Heart left ventricle (tissue), 16 donors: ENCODE measurements at regions not wholly inside any gene's neighbourhood (a gene's known extent, or its start where the extent isn't known, plus 50 kb on each side); places are given as distances from the start of the nearest gene placed in this dataset.

Source experiments
- ATAC-seq, 4 donors: fragments of 200-7000 bp; cut with Tn5 transposase; one replicate each; pipeline ENCODE4 v1.9.1; 2020 to 2022; ENCODE audit warnings: moderate library complexity in 4 of 4, mild to moderate bottlenecking in 3 of 4, moderate number of reproducible peaks in 1 of 4
- DNase-seq, 5 donors: peaks; one replicate each; pipeline ENCODE4 v3.0.0-alpha.2; 2020
- H3K27ac ChIP-seq, 12 donors: fragments of 200-600 bp; sonication (generic) in 4 of 12; one replicate each; pipeline versions ENCODE4 v1.5.0 to v1.8.0; 2016 to 2022; ENCODE audit warnings: mild to moderate bottlenecking in 2 of 12
- H3K27me3 ChIP-seq, 9 donors: fragments of 200-600 bp; sonication (generic) in 2 of 9; one replicate each; pipeline versions ENCODE4 v1.5.1 to v1.8.0; 2016 to 2022; ENCODE audit warnings: mild to moderate bottlenecking in 3 of 9
- H3K36me3 ChIP-seq, 9 donors: fragments of 200-600 bp; sonication (generic) in 2 of 9; one replicate each; pipeline versions ENCODE4 v1.5.0 to v1.8.0; 2018 to 2022; ENCODE audit warnings: mild to moderate bottlenecking in 2 of 9
- H3K4me1 ChIP-seq, 12 donors: fragments of 200-600 bp; sonication (generic) in 4 of 12; one replicate each; pipeline versions ENCODE4 v1.5.0 to v1.8.0; 2016 to 2022; ENCODE audit warnings: mild to moderate bottlenecking in 3 of 12
- H3K4me3 ChIP-seq, 12 donors: fragments of 200-600 bp; sonication (generic) in 4 of 12; one replicate each; pipeline versions ENCODE4 v1.5.0 to v1.8.0; 2017 to 2022; ENCODE audit warnings: mild to moderate bottlenecking in 9 of 12, moderate library complexity in 4 of 12
- H3K9me3 ChIP-seq, 12 donors: fragments of 200-600 bp; sonication (generic) in 4 of 12; one replicate each; pipeline versions ENCODE4 v1.5.0 to v1.8.0; 2016 to 2022; ENCODE audit warnings: mild to moderate bottlenecking in 1 of 12
- CTCF ChIP-seq, 12 donors: fragments of 200-600 bp; sonication (generic) in 4 of 12; IDR thresholded peaks; one replicate each; pipeline versions ENCODE4 v1.5.0 to v1.8.0; 2018 to 2022; ENCODE audit warnings: antibody characterized with exemption in 12 of 12, mild to moderate bottlenecking in 5 of 12
- POLR2A ChIP-seq, 2 donors: fragments of 450-650 bp; IDR thresholded peaks; one replicate each; pipeline ENCODE4 v1.6.1; 2017; ENCODE audit warnings: antibody characterized with exemption in 2 of 2, mild to moderate bottlenecking in 2 of 2, moderate library complexity in 2 of 2
- WGBS, 4 donors: extraction: QIAGEN DNeasy Blood & Tissue Kit in 2 of 4; methylation state at CpG; one replicate each; pipeline versions ENCODE4 v1.1.5 to v1.1.7; 2013 to 2018; 5-methylcytosine and 5-hydroxymethylcytosine counted together
- intact Hi-C, 10 donors: fragments of 100-400 bp; cut with DNase I; formaldehyde crosslinking; loops; one replicate each; pipeline versions ENCODE4 v1.11.1 to v1.14.2; 2022
- donor health status: ischemic (EF 13 %, LVEDD 7.1; RV severe dilation, severe dysfunction).
- donor health status: healthy with polysubstance abuse.
- donor health status: DM: no; HTN: yes; CAD: no.
- donor health status: DM: no; HTN: no; CAD: no.
- donor health status: ischemic (EF 25% LVEDD 6.9; RV normal size, moderate dysfunction).
- donor health status: ischemic (EF 25% LVEDD 5.7; RV mildly dilated, moderate dysfunction).
- donor health status: healthy.
- donor health status: DM: yes; HTN: yes; CAD: no.
- donor health status: ischemic (EF 35%, LVEDD 5.7; RV mildly dilated, moderate dysfunction).
- donor health status: nonischemic (EF 11% LVEDD 7.7; RV severe dilation, severe dysfunction).
- donor health status: DM: yes; HTN: yes; CAD: no.
- donor health status: PGD.
- donor health status: ischemic (EF 29% LVEDD 5.4; RV normal size, mild dysfunction).
- donor health status: nonischemic (EF 23%, LVEDD 6.1; RV moderate dilation, normal function).

GRCh38 chr4:34200535-34200934, 2043.8 kb downstream of the ARAP2 start:
- Histone ChIP-seq H3K4me1 (no peaks in the 10 kb centered on the region), H3K36me3 (no peaks in the 10 kb centered on the region), H3K9me3 (peaks cover 0 to 2% (median 0%) of the 10 kb centered on the region in 12 donors), H3K4me3 (no peak overlapping the region), H3K27ac (no peak overlapping the region), H3K27me3 (no peaks in the 10 kb centered on the region)
- intact Hi-C loops, result no loop called here
- TF ChIP-seq CTCF (IDR thresholded peaks at IDR 0.05) (no peak), POLR2A (IDR thresholded peaks at IDR 0.05) (no peak)
- no peak for DNase-seq
- ATAC-seq, result no peak
- WGBS, 4 donors, result 92 to 98% (median 96%) methylated on average over 2 of the region's 2 CpGs

GRCh38 chr4:34202154-34202553, 2042.2 kb downstream of the ARAP2 start:
- Histone ChIP-seq H3K4me1 (no peaks in the 10 kb centered on the region), H3K4me3 (no peak overlapping the region), H3K36me3 (no peaks in the 10 kb centered on the region), H3K9me3 (peaks cover 0 to 10% (median 0%) of the 10 kb centered on the region in 12 donors), H3K27me3 (no peaks in the 10 kb centered on the region), H3K27ac (no peak overlapping the region)
- intact Hi-C loops, result no loop called here
- DNase-seq (no peak), ATAC-seq (no peak)
- TF ChIP-seq CTCF (IDR thresholded peaks at IDR 0.05), result no peak
- no peak for TF ChIP-seq POLR2A (IDR thresholded peaks at IDR 0.05)

- no peaks in the 10 kb centered on the region for H3K36me3 ChIP-seq
- WGBS, 4 donors, result 51 to 65% (median 62%) methylated on average over 1 of the region's 1 CpG
- intact Hi-C loops, result no loop called here
- no peak for ATAC-seq
- H3K27me3 ChIP-seq, result no peaks in the 10 kb centered on the region
- TF ChIP-seq CTCF (IDR thresholded peaks at IDR 0.05), result no peak
- TF ChIP-seq POLR2A (IDR thresholded peaks at IDR 0.05), result no peak
- no peak overlapping the region for H3K27ac ChIP-seq
- no peak for DNase-seq
- H3K4me1 ChIP-seq, result no peaks in the 10 kb centered on the region
- peaks cover 0 to 8% (median 0%) of the 10 kb centered on the region in 12 donors for H3K9me3 ChIP-seq
- no peak overlapping the region for H3K4me3 ChIP-seq
These were observed 2023.7 kb downstream of the ARAP2 start for GRCh38 chr4:34220601-34221000.

- no peaks in the 10 kb centered on the region for H3K27me3 ChIP-seq
- 75 to 83% (median 83%) methylated on average over 1 of the region's 1 CpG for WGBS, 4 donors
- intact Hi-C loops, result no loop called here
- DNase-seq, result no peak
- no peak for ATAC-seq
- no peaks in the 10 kb centered on the region for H3K4me1 ChIP-seq
- no peak overlapping the region for H3K27ac ChIP-seq
- no peak for TF ChIP-seq POLR2A (IDR thresholded peaks at IDR 0.05)
- TF ChIP-seq CTCF (IDR thresholded peaks at IDR 0.05), result no peak
- H3K4me3 ChIP-seq, result no peak overlapping the region
- no peaks in the 10 kb centered on the region for H3K36me3 ChIP-seq
- H3K9me3 ChIP-seq, result peaks cover 0 to 8% (median 0%) of the 10 kb centered on the region in 12 donors
These were observed 2022.3 kb downstream of the ARAP2 start for GRCh38 chr4:34221986-34222385.
